ENCODE measurements at regions not wholly inside any gene's neighbourhood (a gene's known extent, or its start where the extent isn't known, plus 50 kb on each side); places are given as distances from the start of the nearest gene placed in this dataset.

GRCh38 chr12:74641262-74641661 is 103.6 kb downstream of the ATXN7L3B start:
- no peak overlapping the region for H3K4me2 ChIP-seq (ENCODE audit: low read length)

GRCh38 chr12:74641694-74642093 is 104.1 kb downstream of the ATXN7L3B start:
- Histone ChIP-seq H2AFZ (ENCODE audit: insufficient read depth, low read length, poor library complexity) (no peak overlapping the region), H2AK5ac (ENCODE audit: low read length) (no peak overlapping the region), H3K79me2 (ENCODE audit: control insufficient read depth, insufficient read depth, low read length, poor library complexity) (no peaks in the 10 kb centered on the region), H3K14ac (ENCODE audit: low read length) (no peak overlapping the region), H3K27ac (ENCODE audit: low read depth, low read length) (no peak overlapping the region), H2BK120ac (ENCODE audit: insufficient read depth, low read length, poor library complexity) (no peak overlapping the region), H3K18ac (ENCODE audit: low read length) (no peak overlapping the region), H3K9ac (ENCODE audit: low read length) (no peak overlapping the region), H3K4me3 (ENCODE audit: low read depth, low read length) (peak overlapping the region; percentile 18), H4K91ac (ENCODE audit: low read depth, low read length) (no peak overlapping the region), H2BK5ac (ENCODE audit: low read depth, low read length, poor library complexity) (no peak overlapping the region), H3K23ac (ENCODE audit: low read length) (no peak overlapping the region), H4K12ac (ENCODE audit: low read depth, low read length) (no peak overlapping the region), H2BK12ac (ENCODE audit: low read length) (no peak overlapping the region), H3K27me3 (ENCODE audit: insufficient read depth, low read length) (no peaks in the 10 kb centered on the region), H3K4me1 (ENCODE audit: control insufficient read depth in 1 of 2, insufficient read depth in 2 of 2, low read length in 2 of 2) (no peaks in the 10 kb centered on the region), H3K4ac (ENCODE audit: low read depth, low read length) (no peak overlapping the region), H3K79me1 (ENCODE audit: low read length) (no peaks in the 10 kb centered on the region), H3K9me3 (ENCODE audit: insufficient read depth, low read depth, low read length) (no peaks in the 10 kb centered on the region), H4K8ac (ENCODE audit: low read depth, low read length) (no peak overlapping the region), H3K4me2 (ENCODE audit: low read length) (no peak overlapping the region), H3K36me3 (ENCODE audit: control insufficient read depth in 1 of 2, insufficient read depth in 2 of 2, low read length in 2 of 2) (no peaks in the 10 kb centered on the region)
- no peak for DNase-seq
- WGBS (ENCODE audit: extremely low coverage, insufficient coverage, insufficient read length): no CpG with 5 or more reads among the region's 2 CpGs

More at GRCh38 chr12:74641262-74641661, 103.6 kb downstream of the ATXN7L3B start:
- Histone ChIP-seq H2BK12ac (ENCODE audit: low read length) (no peak overlapping the region), H2AFZ (ENCODE audit: insufficient read depth, low read length, poor library complexity) (no peak overlapping the region), H3K27ac (ENCODE audit: low read depth, low read length) (no peak overlapping the region), H3K36me3 (ENCODE audit: control insufficient read depth in 1 of 2, insufficient read depth in 2 of 2, low read length in 2 of 2) (no peaks in the 10 kb centered on the region), H3K14ac (ENCODE audit: low read length) (no peak overlapping the region), H2BK120ac (ENCODE audit: insufficient read depth, low read length, poor library complexity) (no peak overlapping the region), H2AK5ac (ENCODE audit: low read length) (no peak overlapping the region), H3K4ac (ENCODE audit: low read depth, low read length) (no peak overlapping the region), H3K4me1 (ENCODE audit: control insufficient read depth in 1 of 2, insufficient read depth in 2 of 2, low read length in 2 of 2) (no peaks in the 10 kb centered on the region), H3K23ac (ENCODE audit: low read length) (no peak overlapping the region), H3K79me1 (ENCODE audit: low read length) (no peaks in the 10 kb centered on the region), H2BK5ac (ENCODE audit: low read depth, low read length, poor library complexity) (no peak overlapping the region), H3K9me3 (ENCODE audit: insufficient read depth, low read depth, low read length) (no peaks in the 10 kb centered on the region), H4K91ac (ENCODE audit: low read depth, low read length) (no peak overlapping the region), H3K79me2 (ENCODE audit: control insufficient read depth, insufficient read depth, low read length, poor library complexity) (no peaks in the 10 kb centered on the region), H3K27me3 (ENCODE audit: insufficient read depth, low read length) (no peaks in the 10 kb centered on the region), H3K4me3 (ENCODE audit: low read depth, low read length) (no peak overlapping the region), H4K8ac (ENCODE audit: low read depth, low read length) (no peak overlapping the region), H4K12ac (ENCODE audit: low read depth, low read length) (no peak overlapping the region), H3K18ac (ENCODE audit: low read length) (no peak overlapping the region), H3K9ac (ENCODE audit: low read length) (no peak overlapping the region)
- no peak for DNase-seq
- WGBS (ENCODE audit: extremely low coverage, insufficient coverage, insufficient read length): no CpG with 5 or more reads among the region's 2 CpGs

GRCh38 chr12:74644681-74645080 is 107.0 kb downstream of the ATXN7L3B start:
- no peak overlapping the region for H4K12ac ChIP-seq (ENCODE audit: low read depth, low read length)

DNA sequence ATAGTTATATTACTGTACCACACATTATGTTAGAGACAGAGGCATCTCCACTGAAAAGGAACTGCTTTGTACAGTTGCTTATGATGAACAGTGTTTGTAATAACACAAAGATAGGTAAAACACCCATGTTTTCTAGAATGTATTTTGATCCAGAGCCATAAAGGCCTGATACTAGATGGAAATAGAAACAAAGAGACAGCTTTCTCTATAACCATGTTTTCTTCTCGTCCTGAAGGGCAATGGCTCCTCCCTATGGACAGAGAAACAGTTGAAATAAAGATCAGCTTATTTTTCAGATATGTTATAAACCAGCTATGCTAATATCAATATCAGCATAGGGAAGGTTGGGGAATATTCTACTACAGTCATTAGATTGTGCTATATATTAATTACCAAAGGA is 109.2 kb downstream of the ATXN7L3B start:
- Histone ChIP-seq H3K14ac (ENCODE audit: low read length) (no peak overlapping the region), H2BK120ac (ENCODE audit: insufficient read depth, low read length, poor library complexity) (no peak overlapping the region), H3K27me3 (ENCODE audit: insufficient read depth, low read length) (no peaks in the 10 kb centered on the region), H3K9ac (ENCODE audit: low read length) (no peak overlapping the region), H3K4me1 (ENCODE audit: control insufficient read depth in 1 of 2, insufficient read depth in 2 of 2, low read length in 2 of 2) (no peaks in the 10 kb centered on the region), H4K12ac (ENCODE audit: low read depth, low read length) (no peak overlapping the region), H2AFZ (ENCODE audit: insufficient read depth, low read length, poor library complexity) (no peak overlapping the region), H3K4me3 (ENCODE audit: low read depth, low read length) (no peak overlapping the region), H3K4ac (ENCODE audit: low read depth, low read length) (no peak overlapping the region), H3K36me3 (ENCODE audit: control insufficient read depth in 1 of 2, insufficient read depth in 2 of 2, low read length in 2 of 2) (no peaks in the 10 kb centered on the region), H3K9me3 (ENCODE audit: insufficient read depth, low read depth, low read length) (no peaks in the 10 kb centered on the region), H3K23ac (ENCODE audit: low read length) (no peak overlapping the region), H2AK5ac (ENCODE audit: low read length) (no peak overlapping the region), H4K8ac (ENCODE audit: low read depth, low read length) (no peak overlapping the region), H2BK12ac (ENCODE audit: low read length) (no peak overlapping the region), H3K18ac (ENCODE audit: low read length) (no peak overlapping the region), H3K79me2 (ENCODE audit: control insufficient read depth, insufficient read depth, low read length, poor library complexity) (no peaks in the 10 kb centered on the region), H3K27ac (ENCODE audit: low read depth, low read length) (no peak overlapping the region), H2BK5ac (ENCODE audit: low read depth, low read length, poor library complexity) (no peak overlapping the region), H3K79me1 (ENCODE audit: low read length) (no peaks in the 10 kb centered on the region), H3K4me2 (ENCODE audit: low read length) (no peak overlapping the region), H4K91ac (ENCODE audit: low read depth, low read length) (no peak overlapping the region)
- WGBS (ENCODE audit: extremely low coverage, insufficient coverage, insufficient read length): no CpG with 5 or more reads among the region's 1 CpG
- peak in 1 of 2 donors; percentile 28 for DNase-seq

More at GRCh38 chr12:74644681-74645080, 107.0 kb downstream of the ATXN7L3B start:
- no CpG with 5 or more reads among the region's 1 CpG for WGBS (ENCODE audit: extremely low coverage, insufficient coverage, insufficient read length)
- H4K8ac ChIP-seq (ENCODE audit: low read depth, low read length): no peak overlapping the region
- no peaks in the 10 kb centered on the region for H3K79me2 ChIP-seq (ENCODE audit: control insufficient read depth, insufficient read depth, low read length, poor library complexity)
- H3K27ac ChIP-seq (ENCODE audit: low read depth, low read length): no peak overlapping the region
- H2AFZ ChIP-seq (ENCODE audit: insufficient read depth, low read length, poor library complexity): no peak overlapping the region
- H3K23ac ChIP-seq (ENCODE audit: low read length): no peak overlapping the region
- no peaks in the 10 kb centered on the region for H3K27me3 ChIP-seq (ENCODE audit: insufficient read depth, low read length)
- no peak overlapping the region for H3K14ac ChIP-seq (ENCODE audit: low read length)
- H3K36me3 ChIP-seq (ENCODE audit: control insufficient read depth in 1 of 2, insufficient read depth in 2 of 2, low read length in 2 of 2): no peaks in the 10 kb centered on the region
- H3K4me2 ChIP-seq (ENCODE audit: low read length): no peak overlapping the region
- H3K9me3 ChIP-seq (ENCODE audit: insufficient read depth, low read depth, low read length): no peaks in the 10 kb centered on the region
- H2BK120ac ChIP-seq (ENCODE audit: insufficient read depth, low read length, poor library complexity): no peak overlapping the region
- H2BK12ac ChIP-seq (ENCODE audit: low read length): no peak overlapping the region
- H2AK5ac ChIP-seq (ENCODE audit: low read length): no peak overlapping the region
- DNase-seq: no peak
- no peaks in the 10 kb centered on the region for H3K4me1 ChIP-seq (ENCODE audit: control insufficient read depth in 1 of 2, insufficient read depth in 2 of 2, low read length in 2 of 2)
- no peak overlapping the region for H3K4ac ChIP-seq (ENCODE audit: low read depth, low read length)
- H2BK5ac ChIP-seq (ENCODE audit: low read depth, low read length, poor library complexity): no peak overlapping the region
- no peaks in the 10 kb centered on the region for H3K79me1 ChIP-seq (ENCODE audit: low read length)
- no peak overlapping the region for H3K18ac ChIP-seq (ENCODE audit: low read length)
- no peak overlapping the region for H3K9ac ChIP-seq (ENCODE audit: low read length)
- no peak overlapping the region for H3K4me3 ChIP-seq (ENCODE audit: low read depth, low read length)
- H4K91ac ChIP-seq (ENCODE audit: low read depth, low read length): no peak overlapping the region
